ENCODE measurements at regions not wholly inside any gene's neighbourhood (a gene's known extent, or its start where the extent isn't known, plus 50 kb on each side); places are given as distances from the start of the nearest gene placed in this dataset.

- no peak for ATAC-seq
These were observed 315.8 kb upstream of the ROBO2 start for GRCh38 chr3:76724075-76724474.

GRCh38 chr3:76724706-76725105 lies 315.2 kb upstream of the ROBO2 start:
- no peak for ATAC-seq

GRCh38 chr3:76726034-76726433 lies 313.9 kb upstream of the ROBO2 start:
- no peak for ATAC-seq

GRCh38 chr3:76728426-76728825 lies 311.5 kb upstream of the ROBO2 start:
- no peak for ATAC-seq

- no peak for ATAC-seq
These were observed 308.4 kb upstream of the ROBO2 start for GRCh38 chr3:76731471-76731870.

- ATAC-seq: no peak
These were observed 306.7 kb upstream of the ROBO2 start for GRCh38 chr3:76733073-76733759.

GRCh38 chr3:76735152-76735551 lies 304.7 kb upstream of the ROBO2 start:
- peak; percentile 55 for ATAC-seq

GRCh38 chr3:76753599-76753998 lies 286.3 kb upstream of the ROBO2 start:
- ATAC-seq: no peak

- no peak for ATAC-seq
These were observed 285.7 kb upstream of the ROBO2 start for GRCh38 chr3:76754247-76754646.

- ATAC-seq: no peak
These were observed 283.3 kb upstream of the ROBO2 start for GRCh38 chr3:76756577-76756976.

GRCh38 chr3:76760336-76760735 lies 279.6 kb upstream of the ROBO2 start:
- ATAC-seq: no peak

- ATAC-seq: no peak
These were observed 274.4 kb upstream of the ROBO2 start for GRCh38 chr3:76765511-76765910.

GRCh38 chr3:76768912-76769311 lies 271.0 kb upstream of the ROBO2 start:
- ATAC-seq: no peak

- no peak for ATAC-seq
These were observed 263.0 kb upstream of the ROBO2 start for GRCh38 chr3:76776927-76777326.

GRCh38 chr3:76788206-76788605 lies 251.7 kb upstream of the ROBO2 start:
- no peak for ATAC-seq

GRCh38 chr3:76789237-76789636 lies 250.7 kb upstream of the ROBO2 start:
- no peak for ATAC-seq

GRCh38 chr3:76811418-76811817 lies 228.5 kb upstream of the ROBO2 start:
- ATAC-seq: no peak

GRCh38 chr3:76812649-76813242 lies 227.2 kb upstream of the ROBO2 start:
- no peak for ATAC-seq

GRCh38 chr3:76815561-76815960 lies 224.3 kb upstream of the ROBO2 start:
- no peak for ATAC-seq

- ATAC-seq: no peak
These were observed 219.4 kb upstream of the ROBO2 start for GRCh38 chr3:76820481-76820880.

GRCh38 chr3:76824658-76825240 lies 215.2 kb upstream of the ROBO2 start:
- peak; percentile 64 for ATAC-seq

- no peak for ATAC-seq
These were observed 213.0 kb upstream of the ROBO2 start for GRCh38 chr3:76826861-76827260.

- ATAC-seq: peak; percentile 96
These were observed 212.1 kb upstream of the ROBO2 start for GRCh38 chr3:76827701-76828226.

- no peak for ATAC-seq
These were observed 205.2 kb upstream of the ROBO2 start for GRCh38 chr3:76834657-76835056.
